NOMO-1 treated with DMSO at 0.1 percent for 48 hours (cell line): ENCODE measurements at regions not wholly inside any gene's neighbourhood (a gene's known extent, or its start where the extent isn't known, plus 50 kb on each side); places are given as distances from the start of the nearest gene placed in this dataset.
A peak's percentile ranks its signal among the peaks of the same experiment; 100 is the strongest.
"Not testable (repeated sequence)": the region's sequence is repeated elsewhere in the genome, so short reads cannot be mapped to it uniquely, and the experiment has no call there.

Source experiments
- DNase-seq: peaks from one replicate; lab custom pipeline; 2025; ENCODE audit not compliant: unreplicated experiment; lab: John Stamatoyannopoulos, UW

- no peak for DNase-seq
Measured at GRCh38 chr9:97772145-97772544, 75.0 kb upstream of the XPA start.

DNA sequence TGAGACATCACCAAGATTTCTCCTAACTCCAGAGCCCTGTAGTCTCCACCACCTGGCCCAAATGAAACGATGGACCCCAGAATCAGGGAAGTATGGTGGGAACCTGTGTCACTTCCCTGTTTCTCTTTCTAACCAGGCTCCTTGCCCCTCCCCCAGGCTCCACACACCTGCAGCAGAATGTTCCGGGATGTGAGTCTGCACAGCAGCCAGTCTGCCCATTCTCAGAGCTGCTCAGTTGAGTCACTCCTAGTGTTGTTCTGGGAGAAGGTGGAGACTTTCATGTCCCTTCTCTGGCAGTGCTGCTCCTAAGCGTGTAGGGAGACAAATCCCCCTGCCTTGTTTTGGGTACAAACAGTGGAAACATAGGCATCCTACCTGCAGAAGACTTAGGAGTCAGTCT lies 76.0 kb upstream of the XPA start:
- DNase-seq = no peak

GRCh38 chr9:97773723-97774122 lies 76.6 kb upstream of the XPA start:
- DNase-seq = no peak

DNA sequence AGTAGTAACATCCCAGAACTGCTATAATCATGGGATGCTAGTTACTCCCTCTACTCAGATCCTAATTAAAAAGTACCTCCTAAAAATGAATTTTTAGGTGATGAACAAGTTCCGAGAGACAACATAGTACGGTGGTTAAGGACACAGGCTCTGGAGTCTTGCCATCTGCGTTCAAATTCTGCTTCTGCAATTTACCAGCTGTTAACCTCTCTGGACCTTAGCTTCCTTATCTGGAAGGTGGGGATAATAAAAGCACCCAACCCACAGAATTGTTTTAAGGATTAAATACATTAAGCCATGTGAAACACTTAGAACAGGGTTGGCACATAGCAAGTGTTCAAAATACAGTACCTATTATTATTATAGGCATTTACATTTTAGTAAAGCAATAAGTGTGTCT lies 77.5 kb upstream of the XPA start:
- no peak for DNase-seq

DNA sequence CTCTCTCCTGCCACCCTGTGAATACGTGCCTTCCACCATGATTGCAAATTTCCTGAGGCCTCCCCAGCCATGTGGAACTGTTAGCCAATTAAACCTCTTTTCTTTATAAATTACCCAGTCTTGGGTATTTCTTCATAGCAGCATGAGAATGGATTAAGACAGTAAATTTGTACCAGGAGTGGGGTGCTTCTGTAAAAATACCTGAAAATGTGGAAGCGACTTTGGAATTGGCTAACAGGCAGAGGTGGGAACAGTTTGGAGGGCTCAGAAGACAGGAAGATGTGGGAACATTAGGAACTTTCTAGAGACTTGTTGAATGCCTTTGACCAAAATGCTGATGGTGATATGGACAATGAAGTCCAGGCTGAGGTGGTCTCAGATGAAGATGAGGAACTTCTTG lies 74.3 kb upstream of the FOXE1 start:
- not testable (repeated sequence) for DNase-seq

DNA sequence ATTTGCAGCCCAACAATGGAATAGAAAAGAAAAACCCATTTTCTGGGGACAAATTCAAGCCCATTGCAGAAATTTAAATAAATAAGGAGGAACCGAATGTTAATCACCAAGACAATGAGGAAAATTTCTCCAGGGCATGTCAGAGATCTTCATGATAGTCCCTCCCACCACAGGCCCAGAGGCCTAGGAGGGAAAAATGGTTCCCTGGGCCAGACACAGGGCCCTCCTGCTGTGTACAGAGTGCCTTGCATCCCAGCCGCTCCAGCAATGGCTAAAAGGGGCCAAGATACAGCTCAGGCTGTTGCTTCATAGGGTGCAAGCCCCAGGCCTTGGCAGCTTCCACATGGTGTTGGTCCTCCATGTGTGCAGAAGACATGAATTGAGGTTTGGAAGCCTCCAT lies 73.4 kb upstream of the FOXE1 start:
- no peak for DNase-seq

DNA sequence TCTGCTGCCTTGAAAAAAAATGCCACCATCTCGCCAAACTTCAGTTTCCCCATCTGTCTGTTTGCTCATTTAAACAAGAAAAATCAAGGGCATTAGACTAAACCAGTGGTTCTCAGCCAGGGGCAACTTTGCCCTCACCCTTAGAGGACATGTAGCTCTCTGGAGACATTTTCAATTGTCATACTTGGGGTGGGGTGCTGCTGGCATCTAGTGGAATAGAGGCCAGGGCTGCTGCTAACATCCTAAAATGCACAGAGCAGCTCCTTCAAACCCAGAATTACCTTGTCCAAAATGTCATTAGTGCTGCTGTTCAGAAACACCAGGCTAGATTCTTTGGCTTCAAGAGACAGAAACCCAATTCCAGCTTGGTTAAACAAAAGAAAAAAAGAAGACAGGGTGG lies 71.1 kb upstream of the FOXE1 start:
- no peak for DNase-seq

- no peak for DNase-seq
Measured at GRCh38 chr9:97786341-97786740, 66.7 kb upstream of the FOXE1 start.

DNA sequence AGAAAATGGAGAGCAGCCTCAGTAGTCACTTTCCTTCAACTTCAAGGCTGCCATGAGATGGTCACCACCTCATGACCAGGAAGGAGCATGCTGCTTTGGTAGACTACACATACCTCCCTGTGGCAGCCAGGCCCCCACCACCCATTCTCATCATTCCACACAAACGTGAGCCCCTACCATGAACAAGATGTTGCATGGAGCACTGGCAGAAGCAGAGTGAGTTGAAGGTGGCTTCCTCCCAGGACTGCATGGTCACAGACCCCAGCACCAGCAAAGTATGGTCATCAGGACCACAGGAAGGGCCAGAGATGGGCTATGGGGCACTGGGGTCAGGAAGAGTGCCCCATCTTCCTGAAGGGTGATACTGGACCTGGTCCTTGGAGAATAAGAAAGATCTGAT lies 65.5 kb upstream of the FOXE1 start:
- DNase-seq = no peak

GRCh38 chr9:97788763-97789663 lies 64.0 kb upstream of the FOXE1 start:
- no peak for DNase-seq

GRCh38 chr9:97790542-97790941 lies 62.5 kb upstream of the FOXE1 start:
- no peak for DNase-seq

GRCh38 chr9:97791542-97791941 lies 61.5 kb upstream of the FOXE1 start:
- DNase-seq = no peak

- no peak for DNase-seq
Measured at GRCh38 chr9:97793067-97793466, 60.0 kb upstream of the FOXE1 start.

DNA sequence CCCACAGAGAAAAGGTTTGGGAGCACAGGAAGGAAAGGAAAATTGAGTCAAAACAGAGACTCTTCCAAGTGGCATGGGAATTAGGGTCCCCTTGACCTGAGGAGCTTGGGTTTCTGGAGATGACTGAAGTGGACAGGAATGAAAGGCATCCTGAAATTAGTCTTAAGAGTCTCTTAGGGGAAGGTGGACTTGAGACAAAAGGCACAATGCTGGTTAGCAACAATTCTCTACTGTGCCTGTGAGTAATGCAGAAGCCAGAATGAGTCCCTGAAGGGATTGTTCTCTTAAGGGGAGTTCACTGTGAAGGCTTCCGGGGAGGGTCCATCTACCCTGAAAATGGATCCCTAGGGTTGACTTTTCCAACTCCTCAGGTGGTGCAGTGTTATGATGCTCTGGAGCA lies 58.4 kb upstream of the FOXE1 start:
- no peak for DNase-seq

DNA sequence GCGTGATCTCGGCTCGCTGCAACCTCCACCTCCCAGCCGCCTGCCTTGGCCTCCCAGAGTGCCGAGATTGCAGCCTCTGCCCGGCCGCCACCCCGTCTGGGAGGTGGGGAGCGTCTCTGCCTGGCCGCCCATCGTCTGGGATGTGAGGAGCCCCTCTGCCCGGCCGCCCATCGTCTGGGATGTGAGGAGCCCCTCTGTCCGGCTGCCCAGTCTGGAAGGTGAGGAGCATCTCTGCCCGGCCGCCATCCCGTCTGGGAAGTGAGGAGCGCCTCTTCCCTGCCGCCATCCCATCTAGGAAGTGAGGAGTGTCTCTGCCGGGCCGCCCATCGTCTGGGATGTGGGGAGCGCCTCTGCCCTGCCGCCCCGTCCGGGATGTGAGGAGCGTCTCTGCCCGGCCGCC lies 56.9 kb upstream of the FOXE1 start:
- not testable (repeated sequence) for DNase-seq

DNA sequence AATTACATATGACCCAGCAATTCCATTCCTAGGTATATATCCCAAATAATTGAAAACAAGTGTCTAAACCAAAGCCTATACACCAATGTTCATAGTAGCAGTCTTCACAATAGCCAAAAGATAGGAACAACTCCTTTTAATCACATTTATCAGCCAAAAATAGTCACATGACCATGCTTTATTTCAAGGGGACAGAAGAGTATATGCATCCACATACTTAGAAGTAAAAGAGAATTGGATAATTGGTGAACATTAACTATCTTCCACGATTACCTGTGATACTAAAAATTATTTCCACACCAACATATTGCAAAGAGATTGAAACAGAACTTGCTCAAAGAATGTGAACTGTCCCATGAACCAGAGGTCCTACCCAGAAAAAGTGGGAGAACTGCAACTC lies 51.8 kb upstream of the FOXE1 start:
- DNase-seq = no peak

- no peak for DNase-seq
Measured at GRCh38 chr9:97802276-97802675, 50.8 kb upstream of the FOXE1 start.

DNA sequence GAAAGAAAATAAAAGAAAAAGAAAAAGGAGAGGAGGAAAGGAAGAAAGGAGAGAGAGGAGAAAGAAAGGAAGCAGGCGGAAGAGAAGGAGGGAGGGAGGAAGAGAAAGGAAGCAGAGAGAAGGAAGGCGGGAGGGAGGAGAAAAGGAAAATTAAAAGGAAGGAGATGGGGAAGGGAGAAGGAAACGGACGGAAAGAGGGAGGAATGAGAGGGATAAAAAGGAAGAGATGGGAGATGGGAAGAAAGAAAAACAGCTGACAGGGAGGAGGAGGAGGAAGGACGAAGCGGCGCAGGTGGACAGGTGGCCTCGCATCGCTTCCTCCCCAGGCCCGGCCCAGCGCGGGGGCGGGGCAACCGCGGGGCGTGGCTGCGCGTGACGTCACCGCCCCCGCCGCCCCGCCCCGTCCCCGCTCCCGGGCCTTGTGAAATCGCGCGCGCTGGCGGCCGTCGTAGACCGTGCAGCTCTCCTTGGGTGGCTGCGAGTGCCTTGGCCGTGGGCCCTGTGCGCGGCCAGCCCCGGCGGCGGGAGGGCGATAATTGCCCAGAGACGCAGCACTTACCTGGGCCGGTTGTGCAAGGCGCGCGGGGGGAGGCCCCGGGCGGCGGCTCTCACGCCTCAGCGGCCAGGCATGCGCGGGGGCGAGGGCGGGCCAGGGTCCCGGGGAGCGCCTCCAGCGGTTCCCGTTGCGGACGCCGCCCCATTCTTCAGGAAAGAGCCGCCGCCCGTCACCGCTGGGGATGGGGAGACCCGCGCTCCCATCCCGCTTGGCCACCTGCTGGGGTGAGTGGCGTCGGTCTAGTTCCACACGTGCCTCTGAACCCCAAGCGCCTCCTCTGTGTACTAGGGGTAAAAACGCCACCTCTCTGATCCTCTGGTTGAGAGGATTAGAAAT lies 49.6 kb upstream of the FOXE1 start:
- peak; percentile 33 for DNase-seq
